GM12892 (cell line): ENCODE measurements at regions not wholly inside any gene's neighbourhood (a gene's known extent, or its start where the extent isn't known, plus 50 kb on each side); places are given as distances from the start of the nearest gene placed in this dataset.

ENCODE experiments used
- DNase-seq: peaks from one replicate; pipeline ENCODE4 v3.0.0; 2011; ENCODE audit not compliant: insufficient read length
- FAIRE-seq: peaks from 2 replicates; lab custom pipeline; 2011; peaks lifted over from hg19 to GRCh38; lab: Jason Lieb, UNC
- POLR2A ChIP-seq: IDR thresholded peaks from 2 replicates; pipeline ENCODE4 v1.6.1; 2011; ENCODE audit warnings: low read depth, low read length, control low read depth
- POLR2AphosphoS5 ChIP-seq: IDR thresholded peaks from 2 replicates; pipeline ENCODE4 v1.6.1; 2011; ENCODE audit warnings: low read depth, low read length, control low read depth
- TAF1 ChIP-seq: IDR thresholded peaks from 2 replicates; pipeline ENCODE4 v1.6.1; 2011; ENCODE audit warnings: low read depth, mild to moderate bottlenecking, control low read depth, low read length, borderline replicate concordance

GRCh38 chr5:163596608-163597315 lies 91.3 kb downstream of the MAT2B start:
- DNase-seq (no peak), FAIRE-seq (no peak)
- TF ChIP-seq TAF1 (no peak), POLR2AphosphoS5 (no peak), POLR2A (no peak)

GRCh38 chr5:163604013-163604412 lies 98.6 kb downstream of the MAT2B start:
- FAIRE-seq = no peak
- no peak for TF ChIP-seq POLR2A
- no peak for TF ChIP-seq POLR2AphosphoS5
- no peak for TF ChIP-seq TAF1
- DNase-seq = no peak

- TF ChIP-seq POLR2A (no peak), TAF1 (no peak), POLR2AphosphoS5 (no peak)
- FAIRE-seq = no peak
- DNase-seq = no peak
Measured at GRCh38 chr5:163607256-163607655, 101.8 kb downstream of the MAT2B start.

- FAIRE-seq = no peak
- no peak for TF ChIP-seq POLR2A
- TF ChIP-seq TAF1 = no peak
- TF ChIP-seq POLR2AphosphoS5 = no peak
- no peak for DNase-seq
Measured at GRCh38 chr5:163608621-163609020, 103.2 kb downstream of the MAT2B start.

- TF ChIP-seq POLR2AphosphoS5 (no peak), POLR2A (no peak), TAF1 (no peak)
- FAIRE-seq = no peak
- no peak for DNase-seq
Measured at GRCh38 chr5:163609910-163610309, 104.5 kb downstream of the MAT2B start.

- FAIRE-seq (no peak), DNase-seq (no peak)
- no peak for TF ChIP-seq TAF1
Measured at GRCh38 chr5:163612358-163613149, 107.1 kb downstream of the MAT2B start.

- TF ChIP-seq POLR2AphosphoS5 (no peak), TAF1 (no peak), POLR2A (no peak)
- no peak for FAIRE-seq
Measured at GRCh38 chr5:163613150-163613442, 107.7 kb downstream of the MAT2B start.

GRCh38 chr5:163614787-163615186 lies 109.4 kb downstream of the MAT2B start:
- DNase-seq (no peak), FAIRE-seq (no peak)
- TF ChIP-seq TAF1 (no peak), POLR2A (no peak), POLR2AphosphoS5 (no peak)

More at GRCh38 chr5:163613150-163613442, 107.7 kb downstream of the MAT2B start:
- DNase-seq = no peak

GRCh38 chr5:163619273-163619934 lies 114.0 kb downstream of the MAT2B start:
- TF ChIP-seq POLR2AphosphoS5 (no peak), POLR2A (no peak), TAF1 (no peak)
- no peak for FAIRE-seq
- no peak for DNase-seq

- DNase-seq = no peak
- TF ChIP-seq POLR2A = no peak
- TF ChIP-seq POLR2AphosphoS5 = no peak
- TF ChIP-seq TAF1 = no peak
- FAIRE-seq = no peak
Measured at GRCh38 chr5:163619951-163620350, 114.5 kb downstream of the MAT2B start.

- no peak for FAIRE-seq
- DNase-seq = no peak
- TF ChIP-seq POLR2A = no peak
- TF ChIP-seq POLR2AphosphoS5 = no peak
- TF ChIP-seq TAF1 = no peak
Measured at GRCh38 chr5:163622799-163623198, 117.4 kb downstream of the MAT2B start.
